ENCODE measurements at regions not wholly inside any gene's neighbourhood (a gene's known extent, or its start where the extent isn't known, plus 50 kb on each side); places are given as distances from the start of the nearest gene placed in this dataset.

DNA sequence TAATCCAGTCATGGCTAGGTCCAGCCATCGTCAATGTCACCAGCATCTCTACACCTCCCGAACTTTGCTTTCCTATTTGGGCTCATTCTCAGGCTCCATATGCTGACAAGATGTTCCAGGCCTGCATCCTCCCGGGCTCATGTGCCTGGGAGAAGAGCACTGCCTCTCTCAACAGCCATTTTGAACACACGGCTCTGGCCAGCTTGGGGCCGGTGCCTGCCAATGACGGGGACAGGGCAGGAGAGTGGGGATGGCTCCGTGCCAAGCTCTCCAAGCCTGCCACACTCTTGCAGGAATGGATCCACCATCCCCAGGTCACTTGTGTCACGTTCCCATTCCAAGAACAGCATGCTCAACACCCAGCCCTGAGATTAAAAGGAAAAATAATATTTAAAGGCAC lies 61.4 kb upstream of the PAX7 start (continued):
- TF ChIP-seq GABPA (IDR thresholded peaks at IDR 0.05; ENCODE audit: borderline replicate concordance, insufficient read depth, low read length) (no peak), SAP30 (IDR thresholded peaks at IDR 0.05; ENCODE audit: insufficient read depth, insufficient replicate concordance, low read length) (no peak), HDAC6 (IDR thresholded peaks at IDR 0.05; ENCODE audit: low read depth, low read length) (no peak), FOSL1 (IDR thresholded peaks at IDR 0.05; ENCODE audit: insufficient read depth, low read depth, low read length) (no peak)
